Fibroblast of skin of right quadriceps (primary cell): ENCODE measurements at regions not wholly inside any gene's neighbourhood (a gene's known extent, or its start where the extent isn't known, plus 50 kb on each side); places are given as distances from the start of the nearest gene placed in this dataset.
A peak's percentile ranks its signal among the peaks of the same experiment; 100 is the strongest.

Source experiments
- DNase-seq: peaks from one replicate; pipeline ENCODE4 v3.0.0-alpha.2; 2013

GRCh38 chr2:104563398-104563996 lies 290.4 kb upstream of the POU3F3 start:
- no peak for DNase-seq

- DNase-seq = no peak
Measured at GRCh38 chr2:104568247-104568646, 285.7 kb upstream of the POU3F3 start.

GRCh38 chr2:104570259-104570658 lies 283.7 kb upstream of the POU3F3 start:
- DNase-seq = no peak

DNA sequence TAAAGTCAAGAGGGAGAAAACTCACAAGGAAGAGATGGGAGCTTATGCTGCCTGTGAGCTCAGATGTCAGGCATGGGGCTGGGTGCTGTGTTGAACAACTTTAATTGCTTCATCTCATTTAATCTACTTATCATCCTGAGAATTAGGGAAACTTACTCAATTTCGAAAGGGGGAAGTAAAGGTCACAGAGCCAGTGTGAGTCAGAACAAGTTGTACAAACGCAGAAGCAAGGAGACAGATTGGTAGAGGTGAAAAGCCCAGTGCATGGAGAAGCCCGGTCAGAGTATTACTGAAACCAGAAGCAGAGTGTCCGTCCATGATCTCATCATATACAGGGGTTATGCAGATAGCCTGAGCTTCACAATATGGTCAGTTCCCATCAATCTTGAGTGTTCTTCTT lies 281.1 kb upstream of the POU3F3 start:
- DNase-seq = no peak

DNA sequence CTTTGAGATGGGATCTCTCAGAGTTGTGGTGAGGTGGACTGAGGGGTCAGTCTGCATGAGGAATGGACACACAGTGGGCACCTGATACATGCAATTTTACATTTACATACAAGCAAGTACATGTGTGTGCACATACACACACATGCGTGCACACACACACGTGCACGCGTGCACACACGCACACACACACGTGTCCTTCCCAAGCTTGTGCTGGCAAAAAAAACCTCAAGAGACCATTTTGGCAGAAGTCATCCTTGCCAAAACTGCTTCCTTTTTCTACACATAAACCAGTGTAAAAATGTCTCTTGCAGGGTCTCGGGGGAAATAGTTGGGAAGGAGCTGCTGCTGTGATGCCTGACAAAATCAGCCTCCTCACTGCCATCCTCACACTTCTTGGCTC lies 279.5 kb upstream of the POU3F3 start:
- no peak for DNase-seq

GRCh38 chr2:104577143-104577542 lies 276.8 kb upstream of the POU3F3 start:
- DNase-seq = no peak

- no peak for DNase-seq
Measured at GRCh38 chr2:104582471-104582870, 271.4 kb upstream of the POU3F3 start.

GRCh38 chr2:104583811-104584210 lies 270.1 kb upstream of the POU3F3 start:
- no peak for DNase-seq

DNA sequence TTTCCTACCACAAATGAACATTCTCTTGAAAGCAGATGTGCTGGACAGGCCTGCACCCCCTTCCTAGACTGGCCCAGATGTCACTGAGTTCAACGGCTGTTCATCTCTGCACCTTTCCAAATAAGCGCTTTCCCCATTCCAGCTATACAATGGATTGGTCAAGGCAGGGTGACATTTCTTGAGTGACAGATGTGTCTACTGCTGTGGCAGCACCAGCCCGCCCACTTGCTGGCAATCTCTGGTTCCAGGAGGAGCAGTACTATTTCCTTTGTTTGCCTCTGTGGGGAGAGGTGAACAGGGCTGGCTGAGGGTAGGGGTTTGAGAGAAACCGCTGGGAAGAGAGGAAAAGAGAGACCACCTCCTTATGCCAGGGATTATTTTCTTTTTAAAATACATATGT lies 269.5 kb upstream of the POU3F3 start:
- no peak for DNase-seq

GRCh38 chr2:104595576-104595975 lies 258.3 kb upstream of the POU3F3 start:
- no peak for DNase-seq

GRCh38 chr2:104597942-104598341 lies 256.0 kb upstream of the POU3F3 start:
- DNase-seq = no peak

DNA sequence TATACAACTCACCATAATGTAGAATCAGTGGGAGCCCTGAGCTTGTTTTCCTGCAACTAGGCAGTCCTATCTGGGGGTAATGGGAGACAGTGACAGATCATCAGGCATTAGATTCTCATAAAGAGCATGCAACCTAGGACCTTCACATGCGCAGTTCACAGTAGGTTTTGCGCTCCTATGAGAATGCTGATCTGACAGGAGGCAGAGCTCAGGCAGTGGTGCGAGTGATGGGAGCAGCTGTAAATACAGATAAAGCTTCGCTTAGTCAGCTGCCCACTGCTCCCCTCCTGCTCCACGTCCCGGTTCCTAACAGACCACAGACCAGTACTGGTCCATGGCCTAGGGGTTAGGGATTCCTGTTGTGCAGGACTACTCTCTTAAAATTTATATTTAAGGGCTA lies 255.3 kb upstream of the POU3F3 start:
- no peak for DNase-seq

DNA sequence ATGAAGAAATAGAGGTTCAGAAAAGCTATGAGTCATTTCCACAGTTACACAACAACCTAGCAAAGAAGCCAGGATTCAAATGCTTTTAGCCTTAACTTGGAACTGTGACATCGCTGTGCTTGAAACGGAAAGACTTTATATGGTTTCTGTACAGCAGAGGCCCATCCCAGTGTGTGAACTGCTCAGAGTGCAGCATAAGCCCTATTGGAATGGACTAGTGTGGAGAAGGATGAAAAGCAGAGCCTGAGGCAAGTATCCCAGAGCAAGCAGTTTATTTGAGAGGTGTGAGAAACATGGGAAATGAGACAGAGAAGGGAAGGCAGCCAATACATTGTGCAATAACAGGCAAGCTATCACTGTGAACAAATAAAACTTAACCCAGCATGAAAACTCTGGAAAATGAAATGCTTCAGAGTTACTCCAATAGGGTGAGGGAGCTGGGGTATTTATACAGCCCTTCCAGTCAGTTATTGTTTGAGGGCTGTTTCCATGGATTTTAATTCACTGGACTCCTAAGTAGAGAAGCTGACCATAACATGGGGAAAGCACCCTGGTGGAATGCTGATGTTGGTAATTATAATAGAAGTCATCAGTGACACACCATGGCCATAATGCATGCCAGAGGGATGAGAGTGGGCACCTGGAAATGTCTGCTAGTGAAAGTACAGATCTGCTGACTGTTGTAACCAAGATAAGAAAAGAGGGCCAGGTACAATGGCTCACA lies 254.0 kb upstream of the POU3F3 start:
- DNase-seq = peak; percentile 32

- DNase-seq = peak; percentile 4
Measured at GRCh38 chr2:104606056-104606455, 247.9 kb upstream of the POU3F3 start.

GRCh38 chr2:104616856-104617255 lies 237.1 kb upstream of the POU3F3 start:
- DNase-seq = no peak

DNA sequence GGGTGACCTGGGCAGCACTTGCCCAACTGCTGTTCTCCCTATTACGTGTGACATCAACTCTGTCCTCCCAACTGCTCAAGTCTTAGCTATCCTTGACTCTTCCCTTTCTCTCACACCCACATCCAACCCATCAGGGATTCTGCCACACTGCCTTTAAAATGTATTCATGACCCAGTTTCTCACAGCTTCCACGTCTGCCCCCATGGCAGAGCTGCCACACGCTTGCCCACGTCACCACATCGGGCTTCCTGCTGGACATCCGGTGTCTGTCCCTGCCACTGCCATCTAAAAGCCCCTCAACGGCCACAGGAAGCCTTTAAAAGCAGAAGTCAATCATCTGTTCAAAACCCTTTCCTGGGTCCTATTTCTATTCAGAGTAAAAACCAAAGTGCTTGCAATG lies 233.1 kb upstream of the POU3F3 start:
- DNase-seq = no peak

DNA sequence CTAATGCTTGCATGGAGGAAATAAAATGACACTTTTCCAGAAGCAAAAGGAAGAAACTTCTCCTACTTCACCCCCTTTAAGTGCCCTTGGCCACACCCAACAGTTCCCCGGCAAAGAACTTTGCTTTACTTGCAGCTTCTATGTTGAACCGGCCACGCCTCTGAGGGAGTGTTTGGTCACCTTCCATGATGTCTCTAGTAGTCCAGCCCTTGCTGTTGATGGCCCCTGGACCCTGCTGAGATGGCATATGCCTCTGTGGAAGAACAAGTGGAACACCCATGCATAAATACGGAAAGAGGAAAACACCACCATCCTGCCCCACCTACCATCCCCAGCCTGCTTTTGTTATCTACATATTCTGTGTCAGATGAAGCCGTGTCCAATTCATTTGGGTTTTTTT lies 218.3 kb upstream of the POU3F3 start:
- no peak for DNase-seq

DNA sequence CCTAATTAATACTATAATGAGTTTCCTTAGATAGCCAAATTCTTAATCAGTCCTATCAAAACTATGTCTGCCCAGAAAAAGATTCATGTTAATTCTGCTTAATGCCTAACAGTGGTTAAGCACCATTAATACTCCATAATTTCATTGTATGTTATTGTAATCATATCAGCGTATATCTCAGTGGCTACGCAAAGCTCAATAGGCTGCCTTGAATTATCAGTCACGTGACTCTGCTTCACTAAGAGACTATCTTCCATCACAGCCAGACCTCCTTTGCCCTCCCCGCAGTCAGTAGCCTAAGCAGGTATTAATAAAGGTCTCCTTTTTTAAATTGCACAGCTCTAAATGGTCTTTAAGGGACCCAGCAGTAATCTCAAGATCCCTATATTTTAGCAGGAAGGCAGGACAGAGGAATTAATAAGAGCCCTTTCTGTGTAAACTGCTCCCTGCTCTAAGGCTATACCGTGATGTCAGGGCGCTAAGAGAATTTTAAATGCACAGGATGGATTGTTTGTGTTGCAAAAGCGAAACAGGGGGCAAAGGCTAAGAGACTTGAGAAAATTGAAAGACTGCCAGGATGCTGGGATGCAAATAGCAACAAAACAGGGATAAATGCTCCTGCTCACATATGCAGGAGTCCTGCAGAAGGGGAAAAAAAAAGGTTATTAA lies 215.6 kb upstream of the POU3F3 start:
- no peak for DNase-seq

DNA sequence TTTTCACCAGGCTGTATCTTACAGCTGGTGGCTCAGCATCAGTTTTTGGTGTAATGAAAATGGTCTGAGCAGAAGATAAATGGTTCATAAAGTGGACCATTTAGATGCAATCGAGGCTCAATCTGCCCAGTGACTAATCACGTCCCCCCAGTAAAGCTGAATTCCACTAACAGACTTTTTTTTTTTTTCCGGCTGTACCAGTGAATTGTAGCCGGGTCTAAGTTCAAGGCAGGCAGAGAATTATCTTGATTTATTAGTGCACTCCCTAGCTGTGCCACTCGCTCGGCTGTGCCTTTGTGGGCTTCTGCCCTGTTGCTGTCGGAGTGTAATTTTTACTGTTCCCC lies 215.1 kb upstream of the POU3F3 start:
- no peak for DNase-seq

DNA sequence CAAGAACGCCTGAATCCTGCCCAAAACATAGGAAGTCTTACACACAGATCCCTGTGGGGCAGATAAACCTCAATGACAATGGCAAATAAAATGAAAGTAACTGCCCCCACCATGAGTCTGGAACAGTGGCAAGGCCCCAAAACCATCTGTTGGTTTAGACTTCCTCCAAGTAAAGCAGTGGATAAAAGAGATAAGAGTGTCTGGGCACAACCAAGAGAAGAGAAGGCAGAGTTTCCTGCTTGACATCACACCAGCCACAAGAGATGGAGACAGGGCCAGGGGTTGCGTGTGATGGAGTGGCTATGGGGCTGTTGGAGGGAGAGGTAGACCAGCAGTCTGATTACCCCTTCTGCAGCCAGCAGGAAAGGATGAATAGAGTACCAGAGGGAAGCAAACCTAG lies 212.1 kb upstream of the POU3F3 start:
- no peak for DNase-seq

- no peak for DNase-seq
Measured at GRCh38 chr2:104648376-104648775, 205.5 kb upstream of the POU3F3 start.

GRCh38 chr2:104649866-104650265 lies 204.0 kb upstream of the POU3F3 start:
- no peak for DNase-seq

GRCh38 chr2:104650405-104650996 lies 203.4 kb upstream of the POU3F3 start:
- no peak for DNase-seq

DNA sequence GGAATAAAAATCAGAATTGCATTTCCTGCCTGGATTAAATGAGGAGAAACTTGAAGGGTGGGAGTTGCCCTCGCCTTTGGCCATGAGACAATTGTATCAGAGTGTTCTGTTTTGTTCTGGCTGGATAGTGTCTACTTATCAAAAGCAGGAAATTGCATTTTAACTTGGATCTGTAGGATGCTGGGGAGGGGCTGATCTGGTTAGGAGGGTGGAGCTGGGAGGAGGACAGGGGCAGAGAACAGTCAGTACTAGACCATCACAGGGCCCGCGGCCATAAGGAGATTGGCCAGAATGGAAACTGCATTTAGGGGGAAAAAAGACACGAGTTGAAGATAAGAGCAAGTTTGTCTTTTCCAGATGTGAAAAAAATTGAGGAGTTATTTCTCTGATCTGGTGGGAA lies 199.1 kb upstream of the POU3F3 start:
- no peak for DNase-seq
